PC-9 (cell line): ENCODE measurements at regions not wholly inside any gene's neighbourhood (a gene's known extent, or its start where the extent isn't known, plus 50 kb on each side); places are given as distances from the start of the nearest gene placed in this dataset.

Source experiments
- EZH2 ChIP-seq: fragments of 200-600 bp; sonication (generic); IDR thresholded peaks from 2 replicates; pipeline ENCODE4 v1.8.0; 2017; ENCODE audit warnings: antibody characterized with exemption, low read depth
- TF ChIP-seq, protein P1 (sequence below): fragments of 200-600 bp; sonication (generic); conservative IDR thresholded peaks from 2 replicates; pipeline ENCODE4 v1.6.1; 2017; ENCODE audit warnings: mixed run types, antibody characterized with exemption, mild to moderate bottlenecking, moderate library complexity

- TF ChIP-seq, protein P1, sequence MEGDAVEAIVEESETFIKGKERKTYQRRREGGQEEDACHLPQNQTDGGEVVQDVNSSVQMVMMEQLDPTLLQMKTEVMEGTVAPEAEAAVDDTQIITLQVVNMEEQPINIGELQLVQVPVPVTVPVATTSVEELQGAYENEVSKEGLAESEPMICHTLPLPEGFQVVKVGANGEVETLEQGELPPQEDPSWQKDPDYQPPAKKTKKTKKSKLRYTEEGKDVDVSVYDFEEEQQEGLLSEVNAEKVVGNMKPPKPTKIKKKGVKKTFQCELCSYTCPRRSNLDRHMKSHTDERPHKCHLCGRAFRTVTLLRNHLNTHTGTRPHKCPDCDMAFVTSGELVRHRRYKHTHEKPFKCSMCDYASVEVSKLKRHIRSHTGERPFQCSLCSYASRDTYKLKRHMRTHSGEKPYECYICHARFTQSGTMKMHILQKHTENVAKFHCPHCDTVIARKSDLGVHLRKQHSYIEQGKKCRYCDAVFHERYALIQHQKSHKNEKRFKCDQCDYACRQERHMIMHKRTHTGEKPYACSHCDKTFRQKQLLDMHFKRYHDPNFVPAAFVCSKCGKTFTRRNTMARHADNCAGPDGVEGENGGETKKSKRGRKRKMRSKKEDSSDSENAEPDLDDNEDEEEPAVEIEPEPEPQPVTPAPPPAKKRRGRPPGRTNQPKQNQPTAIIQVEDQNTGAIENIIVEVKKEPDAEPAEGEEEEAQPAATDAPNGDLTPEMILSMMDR = no peak
- TF ChIP-seq EZH2 = no peak
Measured at GRCh38 chr18:28494151-28494550, 317.2 kb upstream of the CDH2 start.
